Activated naive CD4-positive, alpha-beta T cell treated with anti-CD3 and anti-CD28 coated beads, Interleukin-2, amount 10 ng/mL, durations not matched to agents 7 days and 5 days (primary cell): ENCODE measurements at regions not wholly inside any gene's neighbourhood (a gene's known extent, or its start where the extent isn't known, plus 50 kb on each side); places are given as distances from the start of the nearest gene placed in this dataset.
"Not testable (repeated sequence)": the region's sequence is repeated elsewhere in the genome, so short reads cannot be mapped to it uniquely, and the experiment has no call there.

Source experiments
- CTCF ChIA-PET: fragments of 350-600 bp; sonication (Branson Sonifier 250); formaldehyde crosslinking; loops from one replicate; lab custom pipeline; 2021; ENCODE audit warnings: antibody characterized with exemption; lab: Charles Lee
- DNase-seq: peaks from one replicate; pipeline ENCODE4 v3.0.0-alpha.2; 2020
- H3K27ac Mint-ChIP-seq: one replicate; pipeline ENCODE4 v1.8.0; 2021; ENCODE audit warnings: mild to moderate bottlenecking, moderate library complexity, mixed read lengths
- H3K27me3 Mint-ChIP-seq: one replicate; pipeline ENCODE4 v1.8.0; 2021; ENCODE audit warnings: mild to moderate bottlenecking, mixed read lengths
- H3K36me3 Mint-ChIP-seq: one replicate; pipeline ENCODE4 v1.8.0; 2021; ENCODE audit warnings: mixed read lengths
- H3K4me1 Mint-ChIP-seq: one replicate; pipeline ENCODE4 v1.8.0; 2021; ENCODE audit warnings: mixed read lengths
- H3K4me3 Mint-ChIP-seq: one replicate; pipeline ENCODE4 v1.8.0; 2021; ENCODE audit warnings: mild to moderate bottlenecking, moderate library complexity, mixed read lengths
- H3K9me3 Mint-ChIP-seq: one replicate; pipeline ENCODE4 v1.8.0; 2021; ENCODE audit warnings: mixed read lengths

DNA sequence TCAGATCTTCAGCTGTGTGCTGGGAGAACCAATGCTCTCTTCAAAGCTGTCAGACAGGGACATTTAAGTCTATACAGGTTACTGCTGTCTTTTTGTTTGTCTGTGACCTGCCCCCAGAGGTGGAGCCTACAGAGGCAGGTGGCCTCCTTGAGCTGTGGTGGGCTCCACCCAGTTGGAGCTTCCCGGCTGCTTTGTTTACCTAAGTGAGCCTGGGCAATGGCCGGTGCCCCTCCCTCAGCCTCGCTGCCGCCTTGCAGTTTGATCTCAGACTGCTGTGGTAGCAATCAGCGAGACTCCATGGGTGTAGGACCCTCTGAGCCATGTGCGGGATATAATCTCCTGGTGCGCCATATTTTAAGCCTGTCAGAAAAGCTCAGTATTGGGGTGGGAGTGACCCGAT is 745.8 kb upstream of the POU3F2 start:
- DNase-seq, CTCF ChIA-PET, H3K27me3 Mint-ChIP-seq, H3K4me1 Mint-ChIP-seq, H3K27ac Mint-ChIP-seq, H3K36me3 Mint-ChIP-seq, H3K4me3 Mint-ChIP-seq: not testable (repeated sequence)
- peaks cover 17% of the 10 kb centered on the region for H3K9me3 Mint-ChIP-seq

- H3K4me3 Mint-ChIP-seq, result no peak overlapping the region
- H3K27me3 Mint-ChIP-seq, result no peaks in the 10 kb centered on the region
- no peak overlapping the region for H3K27ac Mint-ChIP-seq
- no peaks in the 10 kb centered on the region for H3K4me1 Mint-ChIP-seq
- H3K9me3 Mint-ChIP-seq, result peaks cover 10% of the 10 kb centered on the region
- CTCF ChIA-PET, result no interaction called here
- no peak for DNase-seq
- H3K36me3 Mint-ChIP-seq, result no peaks in the 10 kb centered on the region
Observed at GRCh38 chr6:98092331-98092730, 742.0 kb upstream of the POU3F2 start.

DNA sequence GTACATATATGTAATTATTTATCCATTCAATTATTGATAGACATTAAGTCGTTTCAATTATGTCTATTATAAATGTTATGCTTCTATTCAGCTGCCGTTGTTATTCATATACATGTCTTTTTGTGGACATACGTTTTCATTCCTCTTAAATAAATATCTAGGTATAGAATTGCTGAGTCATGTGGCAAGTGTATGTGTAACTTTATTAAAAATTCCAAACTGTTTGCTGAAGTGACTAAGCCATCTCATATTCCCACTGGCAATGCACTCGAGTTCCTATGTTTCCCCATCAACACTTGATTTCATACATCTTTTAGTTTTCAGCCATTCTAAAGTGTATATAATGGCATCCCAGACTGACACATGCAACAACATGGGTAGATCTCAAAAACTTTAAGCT is 739.7 kb upstream of the POU3F2 start:
- CTCF ChIA-PET, result no interaction called here
- H3K4me1 Mint-ChIP-seq, result no peaks in the 10 kb centered on the region

DNA sequence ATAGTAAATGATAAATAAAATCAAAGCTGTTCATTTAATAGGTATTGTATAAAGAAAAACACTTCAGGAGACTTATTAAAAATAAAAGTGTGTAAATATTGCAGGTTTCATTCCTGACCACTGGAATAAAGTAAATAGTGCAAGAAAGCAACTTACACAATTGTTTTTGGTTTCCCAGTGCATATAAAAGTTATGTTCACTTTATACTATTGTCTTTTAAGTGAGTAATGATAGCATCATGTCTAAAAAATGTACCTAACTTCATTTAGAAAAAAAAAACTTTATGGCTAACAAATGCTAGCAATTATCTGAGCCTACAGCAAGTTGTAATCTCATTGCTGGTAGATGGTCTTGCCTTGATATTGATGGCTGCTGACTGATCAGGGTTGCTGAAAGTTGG is 726.6 kb upstream of the POU3F2 start:
- CTCF ChIA-PET, result no interaction called here
- Mint-ChIP-seq H3K9me3 (peaks cover 9% of the 10 kb centered on the region), H3K4me1 (no peaks in the 10 kb centered on the region), H3K4me3 (no peak overlapping the region), H3K36me3 (no peaks in the 10 kb centered on the region), H3K27ac (no peak overlapping the region), H3K27me3 (no peaks in the 10 kb centered on the region)
- no peak for DNase-seq

More for the DNA sequence above, 739.7 kb upstream of the POU3F2 start:
- no peak for DNase-seq
- Mint-ChIP-seq H3K27me3 (no peaks in the 10 kb centered on the region), H3K36me3 (no peaks in the 10 kb centered on the region), H3K9me3 (peaks cover 3% of the 10 kb centered on the region), H3K27ac (no peak overlapping the region), H3K4me3 (no peak overlapping the region)

- Mint-ChIP-seq H3K4me3 (no peak overlapping the region), H3K9me3 (no peaks in the 10 kb centered on the region), H3K27ac (no peak overlapping the region), H3K36me3 (no peaks in the 10 kb centered on the region), H3K4me1 (no peaks in the 10 kb centered on the region), H3K27me3 (no peaks in the 10 kb centered on the region)
- CTCF ChIA-PET, result no interaction called here
- DNase-seq, result no peak
Observed at GRCh38 chr6:98116455-98116854, 717.9 kb upstream of the POU3F2 start.

- no peaks in the 10 kb centered on the region for H3K36me3 Mint-ChIP-seq
- H3K9me3 Mint-ChIP-seq, result no peaks in the 10 kb centered on the region
- no peak for DNase-seq
- CTCF ChIA-PET, result no interaction called here
- H3K4me3 Mint-ChIP-seq, result no peak overlapping the region
- no peaks in the 10 kb centered on the region for H3K27me3 Mint-ChIP-seq
- H3K4me1 Mint-ChIP-seq, result no peaks in the 10 kb centered on the region
- H3K27ac Mint-ChIP-seq, result no peak overlapping the region
Observed at GRCh38 chr6:98117068-98117467, 717.3 kb upstream of the POU3F2 start.

DNA sequence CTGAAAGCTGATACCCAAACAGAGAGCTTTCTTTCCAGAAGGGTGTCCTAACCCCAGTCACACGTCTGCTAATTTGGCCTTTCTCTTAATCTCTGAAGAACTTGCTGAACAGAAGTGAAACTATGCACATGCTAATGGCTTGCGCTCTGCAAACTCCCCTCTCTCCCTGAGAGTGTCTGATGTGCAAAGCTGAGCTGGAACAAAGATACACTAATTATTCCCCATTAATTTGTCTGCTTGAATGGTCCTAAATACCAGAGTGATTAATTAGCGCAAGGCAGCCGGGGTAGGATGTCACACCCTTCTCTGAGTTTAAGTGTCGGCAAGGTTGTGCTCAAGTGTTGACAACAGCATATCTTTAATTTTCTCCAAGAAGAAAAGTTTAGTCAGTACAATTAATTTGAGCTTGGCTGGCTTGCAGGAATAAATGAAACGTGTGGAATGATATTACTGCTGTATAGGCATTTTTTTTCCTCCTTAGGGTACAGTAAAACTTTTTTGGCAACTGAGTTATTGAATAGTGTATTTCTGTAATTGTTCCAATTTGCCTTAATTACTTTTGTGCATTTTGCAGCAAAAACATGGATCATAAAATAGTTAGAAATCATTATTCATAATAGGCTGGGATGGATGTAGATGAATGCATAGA is 715.9 kb upstream of the POU3F2 start:
- Mint-ChIP-seq H3K4me3 (no peak overlapping the region), H3K27me3 (no peaks in the 10 kb centered on the region), H3K36me3 (no peaks in the 10 kb centered on the region), H3K4me1 (no peaks in the 10 kb centered on the region), H3K9me3 (no peaks in the 10 kb centered on the region), H3K27ac (no peak overlapping the region)
- CTCF ChIA-PET, result no interaction called here
- DNase-seq, result no peak

DNA sequence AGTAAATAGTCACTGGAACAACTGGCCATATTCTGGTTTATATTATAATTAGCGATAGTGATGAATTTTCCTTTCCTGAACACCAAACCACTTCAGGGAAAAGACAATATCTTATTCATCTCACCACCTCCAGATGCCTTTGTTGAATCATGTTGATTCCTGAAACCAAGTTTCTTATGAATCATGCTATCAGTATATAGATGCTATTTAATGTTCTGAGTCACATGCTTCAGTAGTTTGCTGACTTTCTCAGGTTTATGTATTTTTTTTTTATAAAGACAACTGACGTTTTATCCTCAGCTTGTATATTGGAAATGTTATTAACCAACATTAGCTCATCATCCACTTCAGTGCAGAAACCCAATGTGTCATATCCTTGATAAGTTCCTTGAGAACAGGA is 710.2 kb upstream of the POU3F2 start:
- Mint-ChIP-seq H3K36me3 (no peaks in the 10 kb centered on the region), H3K27ac (no peak overlapping the region), H3K9me3 (no peaks in the 10 kb centered on the region), H3K27me3 (no peaks in the 10 kb centered on the region), H3K4me1 (no peaks in the 10 kb centered on the region), H3K4me3 (no peak overlapping the region)
- DNase-seq, result no peak
- CTCF ChIA-PET, result no interaction called here

DNA sequence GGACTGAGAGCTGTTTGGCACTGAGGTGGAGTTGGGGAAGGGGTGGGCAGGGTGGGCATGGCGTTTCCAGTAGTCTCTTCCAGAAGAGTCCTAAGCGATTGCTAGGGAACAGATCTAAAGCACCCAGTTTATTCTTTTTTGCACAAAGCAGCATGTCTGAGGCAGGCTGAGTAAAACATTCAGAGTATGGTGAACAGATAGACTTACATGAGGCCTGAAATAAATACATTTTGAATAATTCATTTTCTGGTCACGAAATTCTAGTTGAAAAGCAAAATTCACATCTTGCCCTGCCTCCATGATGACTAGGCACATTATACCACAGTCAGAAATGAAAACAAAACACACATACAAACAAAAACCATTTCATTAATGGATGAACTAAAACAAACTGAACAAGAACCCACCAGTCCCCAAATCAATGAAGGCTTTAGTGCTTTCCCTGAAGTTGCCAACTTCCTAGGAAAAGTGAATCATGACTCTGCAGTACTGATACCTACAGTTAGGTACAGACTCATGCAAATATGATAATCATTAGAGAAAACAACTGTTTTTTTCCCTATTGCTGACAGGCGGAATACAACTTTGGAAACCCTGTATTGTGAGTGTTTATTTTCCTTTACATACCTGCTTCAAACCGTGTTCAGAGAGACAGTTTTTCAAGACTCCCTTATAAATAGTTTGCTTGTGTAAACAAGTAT is 702.9 kb upstream of the POU3F2 start:
- H3K36me3 Mint-ChIP-seq, result no peaks in the 10 kb centered on the region
- no peak for DNase-seq
- H3K9me3 Mint-ChIP-seq, result no peaks in the 10 kb centered on the region
- H3K27me3 Mint-ChIP-seq, result no peaks in the 10 kb centered on the region
- H3K27ac Mint-ChIP-seq, result no peak overlapping the region
- H3K4me3 Mint-ChIP-seq, result no peak overlapping the region
- H3K4me1 Mint-ChIP-seq, result no peaks in the 10 kb centered on the region
- CTCF ChIA-PET, result no interaction called here

- no peak overlapping the region for H3K4me3 Mint-ChIP-seq
- no peaks in the 10 kb centered on the region for H3K27me3 Mint-ChIP-seq
Observed at GRCh38 chr6:98136333-98136732, 698.0 kb upstream of the POU3F2 start.

GRCh38 chr6:98137391-98137790 is 697.0 kb upstream of the POU3F2 start:
- H3K27me3 Mint-ChIP-seq, result no peaks in the 10 kb centered on the region

More at GRCh38 chr6:98136333-98136732, 698.0 kb upstream of the POU3F2 start:
- no peak for DNase-seq
- H3K36me3 Mint-ChIP-seq, result no peaks in the 10 kb centered on the region
- CTCF ChIA-PET, result no interaction called here
- no peaks in the 10 kb centered on the region for H3K9me3 Mint-ChIP-seq
- H3K27ac Mint-ChIP-seq, result no peak overlapping the region
- no peaks in the 10 kb centered on the region for H3K4me1 Mint-ChIP-seq

DNA sequence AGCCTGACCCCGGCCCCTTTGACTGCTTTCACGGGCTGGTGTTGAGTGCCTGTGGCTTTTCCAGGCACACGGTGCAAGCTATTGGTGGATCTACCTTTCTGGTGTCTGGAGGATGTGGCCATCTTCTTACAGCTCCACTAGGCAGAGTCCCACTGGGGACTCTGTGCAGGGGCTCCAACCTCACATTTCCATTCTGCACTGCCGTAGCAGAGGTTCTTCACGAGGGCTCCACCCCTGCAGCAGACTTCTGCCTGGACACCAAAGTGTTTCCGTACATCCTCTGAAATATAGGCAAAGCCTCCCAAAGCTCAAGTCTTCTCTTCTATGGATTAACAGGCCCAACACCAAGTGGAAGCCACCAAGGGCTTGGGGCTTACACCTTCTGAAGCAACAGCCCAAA is 691.5 kb upstream of the POU3F2 start:
- Mint-ChIP-seq H3K4me1 (no peaks in the 10 kb centered on the region), H3K36me3 (no peaks in the 10 kb centered on the region), H3K9me3 (peaks cover 18% of the 10 kb centered on the region), H3K4me3 (no peak overlapping the region), H3K27me3 (no peaks in the 10 kb centered on the region), H3K27ac (no peak overlapping the region)
- CTCF ChIA-PET, result no interaction called here
- no peak for DNase-seq

More at GRCh38 chr6:98137391-98137790, 697.0 kb upstream of the POU3F2 start:
- CTCF ChIA-PET, result no interaction called here
- no peak for DNase-seq
- H3K36me3 Mint-ChIP-seq, result no peaks in the 10 kb centered on the region
- peaks cover 9% of the 10 kb centered on the region for H3K9me3 Mint-ChIP-seq
- H3K27ac Mint-ChIP-seq, result no peak overlapping the region
- no peak overlapping the region for H3K4me3 Mint-ChIP-seq
- H3K4me1 Mint-ChIP-seq, result no peaks in the 10 kb centered on the region

GRCh38 chr6:98146656-98147055 is 687.7 kb upstream of the POU3F2 start:
- H3K4me3 Mint-ChIP-seq, result no peak overlapping the region

GRCh38 chr6:98156580-98156979 is 677.8 kb upstream of the POU3F2 start:
- H3K36me3 Mint-ChIP-seq, result no peaks in the 10 kb centered on the region
- CTCF ChIA-PET, result no interaction called here
- peaks cover 5% of the 10 kb centered on the region for H3K9me3 Mint-ChIP-seq
- DNase-seq, result no peak
- no peak overlapping the region for H3K27ac Mint-ChIP-seq
- H3K27me3 Mint-ChIP-seq, result no peaks in the 10 kb centered on the region
- H3K4me1 Mint-ChIP-seq, result no peaks in the 10 kb centered on the region
- H3K4me3 Mint-ChIP-seq, result no peak overlapping the region

More at GRCh38 chr6:98146656-98147055, 687.7 kb upstream of the POU3F2 start:
- no peaks in the 10 kb centered on the region for H3K27me3 Mint-ChIP-seq
- H3K27ac Mint-ChIP-seq, result no peak overlapping the region
- peaks cover 19% of the 10 kb centered on the region for H3K9me3 Mint-ChIP-seq
- CTCF ChIA-PET, result interaction anchor here (0.6 kb wide), 1 partner anchor 188 kb away, joined by 3 read pairs; no protein-coding TSS in a partner anchor
- no peaks in the 10 kb centered on the region for H3K36me3 Mint-ChIP-seq
- no peaks in the 10 kb centered on the region for H3K4me1 Mint-ChIP-seq
- no peak for DNase-seq

- no peak for DNase-seq
- Mint-ChIP-seq H3K4me1 (no peaks in the 10 kb centered on the region), H3K36me3 (no peaks in the 10 kb centered on the region), H3K27me3 (no peaks in the 10 kb centered on the region), H3K9me3 (peaks cover 9% of the 10 kb centered on the region), H3K4me3 (no peak overlapping the region), H3K27ac (no peak overlapping the region)
- CTCF ChIA-PET, result no interaction called here
Observed at GRCh38 chr6:98179606-98180005, 654.8 kb upstream of the POU3F2 start.
